ENCODE measurements at regions not wholly inside any gene's neighbourhood (a gene's known extent, or its start where the extent isn't known, plus 50 kb on each side); places are given as distances from the start of the nearest gene placed in this dataset.

DNA sequence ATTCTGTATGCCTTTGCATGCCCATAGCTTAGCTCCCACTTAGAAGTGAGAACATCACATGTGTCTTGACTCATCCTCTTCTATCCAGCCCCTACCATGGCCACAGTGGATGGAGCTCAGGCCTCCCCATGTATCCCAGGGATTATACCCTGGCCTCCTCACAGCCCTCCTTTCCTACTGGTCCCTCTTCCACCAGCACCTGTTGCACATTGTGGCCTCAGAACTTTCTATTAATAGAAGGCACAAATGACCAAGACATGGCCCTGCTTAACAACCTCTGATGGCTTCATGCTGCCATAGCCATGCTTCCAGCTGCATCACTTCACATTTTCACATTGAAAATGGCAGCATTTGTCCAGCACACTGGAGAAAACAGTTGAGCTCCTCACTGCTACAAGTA lies 315.4 kb downstream of the CDK5RAP2 start:
- TF ChIP-seq CHD2 (IDR thresholded peaks at IDR 0.05; ENCODE audit: low read length, partially characterized antibody), result no peak
- TF ChIP-seq NPAS2 (CRISPR knock-in tag; IDR thresholded peaks at IDR 0.05; ENCODE audit: borderline replicate concordance), result no peak
- TF ChIP-seq EP300 (IDR thresholded peaks at IDR 0.05), result no peak
- Histone ChIP-seq H3K4me2 (no peak overlapping the region), H3K27ac (no peak overlapping the region), H3K4me1 (no peaks in the 10 kb centered on the region), H3K9me3 (no peaks in the 10 kb centered on the region; the same call in 2 of the 3 replicates), H3K4me3 (no peak overlapping the region)
- no peak for DNase-seq (ENCODE audit: low read depth in 1 of 2, low spot score in 1 of 2)
- ATAC-seq, result no peak
- ChIA-PET POLR2A (no interaction called here), CTCF (no interaction called here)
- FAIRE-seq, result no peak

DNA sequence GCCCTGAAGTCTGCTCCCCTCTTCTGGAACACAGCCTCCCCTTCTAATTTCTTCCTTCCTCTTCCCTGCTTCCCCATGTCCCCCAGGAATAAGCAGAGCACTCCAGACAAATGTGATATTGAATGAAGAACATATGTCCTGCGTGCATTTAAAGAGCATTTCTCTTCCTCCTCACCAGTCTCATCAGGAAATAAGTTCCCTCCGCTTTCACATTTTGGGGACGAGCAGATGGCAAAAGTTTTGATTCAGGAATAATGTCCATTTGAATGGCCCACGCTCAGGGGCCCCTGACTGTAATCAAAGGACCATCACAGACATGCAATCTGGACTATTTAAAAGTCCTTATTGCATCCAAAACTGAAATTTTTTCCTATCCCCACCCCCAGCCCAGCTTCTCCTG lies 316.1 kb downstream of the CDK5RAP2 start:
- TF ChIP-seq, protein P1, sequence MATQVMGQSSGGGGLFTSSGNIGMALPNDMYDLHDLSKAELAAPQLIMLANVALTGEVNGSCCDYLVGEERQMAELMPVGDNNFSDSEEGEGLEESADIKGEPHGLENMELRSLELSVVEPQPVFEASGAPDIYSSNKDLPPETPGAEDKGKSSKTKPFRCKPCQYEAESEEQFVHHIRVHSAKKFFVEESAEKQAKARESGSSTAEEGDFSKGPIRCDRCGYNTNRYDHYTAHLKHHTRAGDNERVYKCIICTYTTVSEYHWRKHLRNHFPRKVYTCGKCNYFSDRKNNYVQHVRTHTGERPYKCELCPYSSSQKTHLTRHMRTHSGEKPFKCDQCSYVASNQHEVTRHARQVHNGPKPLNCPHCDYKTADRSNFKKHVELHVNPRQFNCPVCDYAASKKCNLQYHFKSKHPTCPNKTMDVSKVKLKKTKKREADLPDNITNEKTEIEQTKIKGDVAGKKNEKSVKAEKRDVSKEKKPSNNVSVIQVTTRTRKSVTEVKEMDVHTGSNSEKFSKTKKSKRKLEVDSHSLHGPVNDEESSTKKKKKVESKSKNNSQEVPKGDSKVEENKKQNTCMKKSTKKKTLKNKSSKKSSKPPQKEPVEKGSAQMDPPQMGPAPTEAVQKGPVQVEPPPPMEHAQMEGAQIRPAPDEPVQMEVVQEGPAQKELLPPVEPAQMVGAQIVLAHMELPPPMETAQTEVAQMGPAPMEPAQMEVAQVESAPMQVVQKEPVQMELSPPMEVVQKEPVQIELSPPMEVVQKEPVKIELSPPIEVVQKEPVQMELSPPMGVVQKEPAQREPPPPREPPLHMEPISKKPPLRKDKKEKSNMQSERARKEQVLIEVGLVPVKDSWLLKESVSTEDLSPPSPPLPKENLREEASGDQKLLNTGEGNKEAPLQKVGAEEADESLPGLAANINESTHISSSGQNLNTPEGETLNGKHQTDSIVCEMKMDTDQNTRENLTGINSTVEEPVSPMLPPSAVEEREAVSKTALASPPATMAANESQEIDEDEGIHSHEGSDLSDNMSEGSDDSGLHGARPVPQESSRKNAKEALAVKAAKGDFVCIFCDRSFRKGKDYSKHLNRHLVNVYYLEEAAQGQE (IDR thresholded peaks at IDR 0.05), result no peak
- no peak for TF ChIP-seq FOXS1 (CRISPR knock-in tag; IDR thresholded peaks at IDR 0.05)
- ChIA-PET CTCF (interaction anchor here (0.6 to 0.7 kb wide), 2 partner anchors 25 to 213 kb away, joined by 3 to 4 read pairs; no protein-coding TSS in a partner anchor), POLR2A (no interaction called here)

DNA sequence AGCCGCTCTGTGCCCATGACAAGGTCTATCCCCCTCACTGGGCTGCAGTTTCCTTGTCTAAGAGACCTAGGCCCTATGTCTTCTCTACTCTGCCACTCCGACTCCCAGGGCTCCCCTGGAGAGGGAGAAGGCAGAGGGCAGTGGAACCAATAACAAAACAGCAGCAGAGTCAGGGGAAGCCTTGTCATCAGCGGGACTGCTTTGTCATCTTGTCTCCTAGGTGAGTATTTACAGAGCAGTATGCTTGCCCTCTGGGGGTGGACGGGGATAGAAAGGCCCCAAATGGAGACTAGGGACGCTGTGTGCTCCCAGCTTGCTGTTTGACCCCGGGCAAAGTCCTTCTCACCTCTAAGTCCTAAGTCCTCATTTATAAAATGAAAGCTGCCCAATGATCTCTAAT lies 318.5 kb downstream of the CDK5RAP2 start:
- no peak overlapping the region for H3K4me2 ChIP-seq
- H3K4me3 ChIP-seq, result no peak overlapping the region
- POLR2A ChIA-PET, result no interaction called here
- TF ChIP-seq TP53 (CRISPR knock-in tag; IDR thresholded peaks at IDR 0.05) (no peak), KDM5A (IDR thresholded peaks at IDR 0.05) (no peak), PHF8 (IDR thresholded peaks at IDR 0.05; ENCODE audit: borderline replicate concordance, low read depth) (no peak), MAFK (IDR thresholded peaks at IDR 0.05; ENCODE audit: partially characterized antibody) (no peak), EHF (CRISPR knock-in tag; IDR thresholded peaks at IDR 0.05) (no peak), HOXA7 (CRISPR knock-in tag; IDR thresholded peaks at IDR 0.05) (no peak), RCOR1 (IDR thresholded peaks at IDR 0.05; ENCODE audit: low read depth, low read length) (no peak), BHLHE40 (IDR thresholded peaks at IDR 0.05; ENCODE audit: low read depth, low read length) (no peak)
- TF ChIP-seq, protein P2, sequence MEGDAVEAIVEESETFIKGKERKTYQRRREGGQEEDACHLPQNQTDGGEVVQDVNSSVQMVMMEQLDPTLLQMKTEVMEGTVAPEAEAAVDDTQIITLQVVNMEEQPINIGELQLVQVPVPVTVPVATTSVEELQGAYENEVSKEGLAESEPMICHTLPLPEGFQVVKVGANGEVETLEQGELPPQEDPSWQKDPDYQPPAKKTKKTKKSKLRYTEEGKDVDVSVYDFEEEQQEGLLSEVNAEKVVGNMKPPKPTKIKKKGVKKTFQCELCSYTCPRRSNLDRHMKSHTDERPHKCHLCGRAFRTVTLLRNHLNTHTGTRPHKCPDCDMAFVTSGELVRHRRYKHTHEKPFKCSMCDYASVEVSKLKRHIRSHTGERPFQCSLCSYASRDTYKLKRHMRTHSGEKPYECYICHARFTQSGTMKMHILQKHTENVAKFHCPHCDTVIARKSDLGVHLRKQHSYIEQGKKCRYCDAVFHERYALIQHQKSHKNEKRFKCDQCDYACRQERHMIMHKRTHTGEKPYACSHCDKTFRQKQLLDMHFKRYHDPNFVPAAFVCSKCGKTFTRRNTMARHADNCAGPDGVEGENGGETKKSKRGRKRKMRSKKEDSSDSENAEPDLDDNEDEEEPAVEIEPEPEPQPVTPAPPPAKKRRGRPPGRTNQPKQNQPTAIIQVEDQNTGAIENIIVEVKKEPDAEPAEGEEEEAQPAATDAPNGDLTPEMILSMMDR (IDR thresholded peaks at IDR 0.05), result no peak
- TF ChIP-seq, protein P3, sequence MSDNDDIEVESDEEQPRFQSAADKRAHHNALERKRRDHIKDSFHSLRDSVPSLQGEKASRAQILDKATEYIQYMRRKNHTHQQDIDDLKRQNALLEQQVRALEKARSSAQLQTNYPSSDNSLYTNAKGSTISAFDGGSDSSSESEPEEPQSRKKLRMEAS (IDR thresholded peaks at IDR 0.05), result no peak
- no peak for FAIRE-seq
- CTCF ChIA-PET, result interaction anchor here (0.8 to 1.0 kb wide), 2 partner anchors 40 to 88 kb away, joined by 3 read pairs; no protein-coding TSS in a partner anchor
- H3K27ac ChIP-seq, result no peak overlapping the region
- no peaks in the 10 kb centered on the region for H3K4me1 ChIP-seq
- no peaks in the 10 kb centered on the region for H3K9me3 ChIP-seq
- no peak; a peak in 2 of 6 replicates for ATAC-seq
- 8% methylated on average over 6 of the region's 6 CpGs for WGBS (ENCODE audit: missing lambda C conversion rate)
- DNase-seq (ENCODE audit: low read depth in 1 of 2, low spot score in 1 of 2), result no peak

More for the DNA sequence above, 316.1 kb downstream of the CDK5RAP2 start:
- FAIRE-seq (no peak), DNase-seq (ENCODE audit: low read depth in 1 of 2, low spot score in 1 of 2) (no peak), ATAC-seq (no peak)
- WGBS (ENCODE audit: missing lambda C conversion rate), result 15% methylated on average over 4 of the region's 4 CpGs
- Histone ChIP-seq H3K4me1 (no peaks in the 10 kb centered on the region), H3K4me2 (no peak overlapping the region), H3K4me3 (no peak overlapping the region), H3K27ac (no peak overlapping the region), H3K9me3 (no peaks in the 10 kb centered on the region)

DNA sequence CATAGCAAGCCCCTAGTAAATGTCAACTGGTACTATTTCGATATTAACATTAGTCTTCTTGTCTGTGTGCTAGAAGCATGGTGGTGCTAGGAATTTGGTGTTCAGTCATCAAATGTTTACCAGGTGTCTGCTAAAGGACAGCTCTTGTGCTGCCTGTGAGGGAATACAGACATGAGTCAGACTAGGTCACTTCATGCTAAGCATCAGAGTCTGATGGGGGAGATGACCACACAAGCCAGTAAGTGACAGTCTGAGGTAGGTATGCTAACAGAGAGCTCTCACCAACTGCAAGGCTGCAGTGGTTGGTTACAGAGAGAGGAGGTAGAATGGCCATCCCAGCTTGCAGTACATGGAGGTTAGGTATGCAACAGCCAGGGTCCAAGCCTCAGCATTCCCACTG lies 320.9 kb downstream of the CDK5RAP2 start:
- no peaks in the 10 kb centered on the region for H3K9me3 ChIP-seq
- FAIRE-seq (no peak), DNase-seq (ENCODE audit: low read depth in 1 of 2, low spot score in 1 of 2) (no peak), ATAC-seq (no peak)
- no peak overlapping the region for H3K4me2 ChIP-seq
- H3K27ac ChIP-seq, result no peak overlapping the region
- ChIA-PET CTCF (interaction anchor here (1.0 kb wide), 1 partner anchor 27 kb away, joined by 3 read pairs; no protein-coding TSS in a partner anchor), POLR2A (interaction anchor here (0.6 kb wide), 1 partner anchor 13 kb away, joined by 5 read pairs; no protein-coding TSS in a partner anchor)
- H3K4me1 ChIP-seq, result no peaks in the 10 kb centered on the region
- no peak overlapping the region for H3K4me3 ChIP-seq
- WGBS (ENCODE audit: missing lambda C conversion rate), result 0% methylated on average over 1 of the region's 1 CpG
- TF ChIP-seq HOXB5 (CRISPR knock-in tag; IDR thresholded peaks at IDR 0.05), result no peak
- TF ChIP-seq SREBF2 (IDR thresholded peaks at IDR 0.05), result no peak
- TF ChIP-seq MYC (IDR thresholded peaks at IDR 0.05; ENCODE audit: borderline replicate concordance, low read length), result no peak
- TF ChIP-seq CBX8 (IDR thresholded peaks at IDR 0.05), result no peak
- TF ChIP-seq, protein P4, sequence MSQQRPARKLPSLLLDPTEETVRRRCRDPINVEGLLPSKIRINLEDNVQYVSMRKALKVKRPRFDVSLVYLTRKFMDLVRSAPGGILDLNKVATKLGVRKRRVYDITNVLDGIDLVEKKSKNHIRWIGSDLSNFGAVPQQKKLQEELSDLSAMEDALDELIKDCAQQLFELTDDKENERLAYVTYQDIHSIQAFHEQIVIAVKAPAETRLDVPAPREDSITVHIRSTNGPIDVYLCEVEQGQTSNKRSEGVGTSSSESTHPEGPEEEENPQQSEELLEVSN (IDR thresholded peaks at IDR 0.05; ENCODE audit: borderline replicate concordance, low read depth), result no peak
- TF ChIP-seq, protein P5, sequence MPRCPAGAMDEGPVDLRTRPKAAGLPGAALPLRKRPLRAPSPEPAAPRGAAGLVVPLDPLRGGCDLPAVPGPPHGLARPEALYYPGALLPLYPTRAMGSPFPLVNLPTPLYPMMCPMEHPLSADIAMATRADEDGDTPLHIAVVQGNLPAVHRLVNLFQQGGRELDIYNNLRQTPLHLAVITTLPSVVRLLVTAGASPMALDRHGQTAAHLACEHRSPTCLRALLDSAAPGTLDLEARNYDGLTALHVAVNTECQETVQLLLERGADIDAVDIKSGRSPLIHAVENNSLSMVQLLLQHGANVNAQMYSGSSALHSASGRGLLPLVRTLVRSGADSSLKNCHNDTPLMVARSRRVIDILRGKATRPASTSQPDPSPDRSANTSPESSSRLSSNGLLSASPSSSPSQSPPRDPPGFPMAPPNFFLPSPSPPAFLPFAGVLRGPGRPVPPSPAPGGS (IDR thresholded peaks at IDR 0.05), result no peak
- TF ChIP-seq PHF8 (IDR thresholded peaks at IDR 0.05; ENCODE audit: borderline replicate concordance, low read depth), result no peak
- no peak for TF ChIP-seq CHD2 (IDR thresholded peaks at IDR 0.05; ENCODE audit: low read length, partially characterized antibody)
- no peak for TF ChIP-seq ZFP36 (IDR thresholded peaks at IDR 0.05; ENCODE audit: borderline replicate concordance, partially characterized antibody)
- TF ChIP-seq, protein P6, sequence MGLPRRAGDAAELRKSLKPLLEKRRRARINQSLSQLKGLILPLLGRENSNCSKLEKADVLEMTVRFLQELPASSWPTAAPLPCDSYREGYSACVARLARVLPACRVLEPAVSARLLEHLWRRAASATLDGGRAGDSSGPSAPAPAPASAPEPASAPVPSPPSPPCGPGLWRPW (IDR thresholded peaks at IDR 0.05), result no peak
- no peak for TF ChIP-seq ZSCAN20 (CRISPR knock-in tag; IDR thresholded peaks at IDR 0.05)
- TF ChIP-seq HOXA7 (CRISPR knock-in tag; IDR thresholded peaks at IDR 0.05), result no peak

Data from A549 (cell line).